ENCODE measurements at regions not wholly inside any gene's neighbourhood (a gene's known extent, or its start where the extent isn't known, plus 50 kb on each side); places are given as distances from the start of the nearest gene placed in this dataset.

- H3K4me3 ChIP-seq (ENCODE audit: low read length in 3 of 3) = no peak overlapping the region
- H3K27me3 ChIP-seq (ENCODE audit: control insufficient read depth in 3 of 3, insufficient read depth in 3 of 3, low read length in 3 of 3) = no peaks in the 10 kb centered on the region
- no peak overlapping the region for H3K27ac ChIP-seq (ENCODE audit: low read depth, low read length)
- no peaks in the 10 kb centered on the region for H3K4me1 ChIP-seq (ENCODE audit: control insufficient read depth in 3 of 3, insufficient read depth in 3 of 3, low read length in 3 of 3)
- H3K9ac ChIP-seq (ENCODE audit: low read depth in 1 of 3, low read length in 3 of 3) = no peak overlapping the region
- no peaks in the 10 kb centered on the region for H3K36me3 ChIP-seq (ENCODE audit: control insufficient read depth in 3 of 3, insufficient read depth in 3 of 3, low read length in 3 of 3)
- no peaks in the 10 kb centered on the region for H3K9me3 ChIP-seq (ENCODE audit: control insufficient read depth in 3 of 3, low read length in 3 of 3)
These were observed 1366.3 kb downstream of the STIM2 start for GRCh38 chr4:28226962-28227361.

- no peak overlapping the region for H3K4me3 ChIP-seq (ENCODE audit: low read length in 3 of 3)
- H3K9me3 ChIP-seq (ENCODE audit: control insufficient read depth in 3 of 3, low read length in 3 of 3) = no peaks in the 10 kb centered on the region
- H3K27me3 ChIP-seq (ENCODE audit: control insufficient read depth in 3 of 3, insufficient read depth in 3 of 3, low read length in 3 of 3) = no peaks in the 10 kb centered on the region
- H3K36me3 ChIP-seq (ENCODE audit: control insufficient read depth in 3 of 3, insufficient read depth in 3 of 3, low read length in 3 of 3) = no peaks in the 10 kb centered on the region
- H3K27ac ChIP-seq (ENCODE audit: low read depth, low read length) = no peak overlapping the region
- H3K9ac ChIP-seq (ENCODE audit: low read depth in 1 of 3, low read length in 3 of 3) = no peak overlapping the region
- no peaks in the 10 kb centered on the region for H3K4me1 ChIP-seq (ENCODE audit: control insufficient read depth in 3 of 3, insufficient read depth in 3 of 3, low read length in 3 of 3)
These were observed 1367.1 kb downstream of the STIM2 start for GRCh38 chr4:28227764-28228163.

GRCh38 chr4:28228561-28229491 lies 1368.2 kb downstream of the STIM2 start:
- no peaks in the 10 kb centered on the region for H3K27me3 ChIP-seq (ENCODE audit: control insufficient read depth in 3 of 3, insufficient read depth in 3 of 3, low read length in 3 of 3)
- H3K9ac ChIP-seq (ENCODE audit: low read depth in 1 of 3, low read length in 3 of 3) = no peak overlapping the region
- H3K36me3 ChIP-seq (ENCODE audit: control insufficient read depth in 3 of 3, insufficient read depth in 3 of 3, low read length in 3 of 3) = no peaks in the 10 kb centered on the region
- H3K9me3 ChIP-seq (ENCODE audit: control insufficient read depth in 3 of 3, low read length in 3 of 3) = no peaks in the 10 kb centered on the region
- H3K27ac ChIP-seq (ENCODE audit: low read depth, low read length) = no peak overlapping the region
- no peaks in the 10 kb centered on the region for H3K4me1 ChIP-seq (ENCODE audit: control insufficient read depth in 3 of 3, insufficient read depth in 3 of 3, low read length in 3 of 3)
- no peak overlapping the region for H3K4me3 ChIP-seq (ENCODE audit: low read length in 3 of 3)

- H3K36me3 ChIP-seq (ENCODE audit: control insufficient read depth in 3 of 3, insufficient read depth in 3 of 3, low read length in 3 of 3) = no peaks in the 10 kb centered on the region
- no peaks in the 10 kb centered on the region for H3K27me3 ChIP-seq (ENCODE audit: control insufficient read depth in 3 of 3, insufficient read depth in 3 of 3, low read length in 3 of 3)
- no peak overlapping the region for H3K9ac ChIP-seq (ENCODE audit: low read depth in 1 of 3, low read length in 3 of 3)
These were observed 1371.7 kb downstream of the STIM2 start for GRCh38 chr4:28232376-28232775.

GRCh38 chr4:28232951-28233350 lies 1372.3 kb downstream of the STIM2 start:
- Histone ChIP-seq H3K9ac (ENCODE audit: low read depth in 1 of 3, low read length in 3 of 3) (no peak overlapping the region), H3K4me3 (ENCODE audit: low read length in 3 of 3) (no peak overlapping the region), H3K4me1 (ENCODE audit: control insufficient read depth in 3 of 3, insufficient read depth in 3 of 3, low read length in 3 of 3) (no peaks in the 10 kb centered on the region), H3K36me3 (ENCODE audit: control insufficient read depth in 3 of 3, insufficient read depth in 3 of 3, low read length in 3 of 3) (no peaks in the 10 kb centered on the region), H3K27me3 (ENCODE audit: control insufficient read depth in 3 of 3, insufficient read depth in 3 of 3, low read length in 3 of 3) (no peaks in the 10 kb centered on the region), H3K9me3 (ENCODE audit: control insufficient read depth in 3 of 3, low read length in 3 of 3) (no peaks in the 10 kb centered on the region), H3K27ac (ENCODE audit: low read depth, low read length) (no peak overlapping the region)

More at GRCh38 chr4:28232376-28232775, 1371.7 kb downstream of the STIM2 start:
- no peak overlapping the region for H3K4me3 ChIP-seq (ENCODE audit: low read length in 3 of 3)
- no peaks in the 10 kb centered on the region for H3K9me3 ChIP-seq (ENCODE audit: control insufficient read depth in 3 of 3, low read length in 3 of 3)
- no peak overlapping the region for H3K27ac ChIP-seq (ENCODE audit: low read depth, low read length)
- no peaks in the 10 kb centered on the region for H3K4me1 ChIP-seq (ENCODE audit: control insufficient read depth in 3 of 3, insufficient read depth in 3 of 3, low read length in 3 of 3)

GRCh38 chr4:28233724-28234123 lies 1373.1 kb downstream of the STIM2 start:
- no peak overlapping the region for H3K27ac ChIP-seq (ENCODE audit: low read depth, low read length)
- H3K4me3 ChIP-seq (ENCODE audit: low read length in 3 of 3) = no peak overlapping the region
- no peaks in the 10 kb centered on the region for H3K9me3 ChIP-seq (ENCODE audit: control insufficient read depth in 3 of 3, low read length in 3 of 3)
- no peaks in the 10 kb centered on the region for H3K4me1 ChIP-seq (ENCODE audit: control insufficient read depth in 3 of 3, insufficient read depth in 3 of 3, low read length in 3 of 3)
- H3K27me3 ChIP-seq (ENCODE audit: control insufficient read depth in 3 of 3, insufficient read depth in 3 of 3, low read length in 3 of 3) = no peaks in the 10 kb centered on the region
- no peaks in the 10 kb centered on the region for H3K36me3 ChIP-seq (ENCODE audit: control insufficient read depth in 3 of 3, insufficient read depth in 3 of 3, low read length in 3 of 3)
- H3K9ac ChIP-seq (ENCODE audit: low read depth in 1 of 3, low read length in 3 of 3) = no peak overlapping the region

GRCh38 chr4:28238876-28239275 lies 1378.2 kb downstream of the STIM2 start:
- Histone ChIP-seq H3K4me1 (ENCODE audit: control insufficient read depth in 3 of 3, insufficient read depth in 3 of 3, low read length in 3 of 3) (no peaks in the 10 kb centered on the region), H3K36me3 (ENCODE audit: control insufficient read depth in 3 of 3, insufficient read depth in 3 of 3, low read length in 3 of 3) (no peaks in the 10 kb centered on the region), H3K9ac (ENCODE audit: low read depth in 1 of 3, low read length in 3 of 3) (no peak overlapping the region), H3K27me3 (ENCODE audit: control insufficient read depth in 3 of 3, insufficient read depth in 3 of 3, low read length in 3 of 3) (no peaks in the 10 kb centered on the region), H3K4me3 (ENCODE audit: low read length in 3 of 3) (no peak overlapping the region), H3K27ac (ENCODE audit: low read depth, low read length) (no peak overlapping the region), H3K9me3 (ENCODE audit: control insufficient read depth in 3 of 3, low read length in 3 of 3) (no peaks in the 10 kb centered on the region)

GRCh38 chr4:28241021-28241420 lies 1380.4 kb downstream of the STIM2 start:
- Histone ChIP-seq H3K4me3 (ENCODE audit: low read length in 3 of 3) (no peak overlapping the region), H3K9ac (ENCODE audit: low read depth in 1 of 3, low read length in 3 of 3) (no peak overlapping the region), H3K4me1 (ENCODE audit: control insufficient read depth in 3 of 3, insufficient read depth in 3 of 3, low read length in 3 of 3) (no peaks in the 10 kb centered on the region), H3K36me3 (ENCODE audit: control insufficient read depth in 3 of 3, insufficient read depth in 3 of 3, low read length in 3 of 3) (no peaks in the 10 kb centered on the region), H3K27ac (ENCODE audit: low read depth, low read length) (no peak overlapping the region), H3K27me3 (ENCODE audit: control insufficient read depth in 3 of 3, insufficient read depth in 3 of 3, low read length in 3 of 3) (no peaks in the 10 kb centered on the region), H3K9me3 (ENCODE audit: control insufficient read depth in 3 of 3, low read length in 3 of 3) (no peaks in the 10 kb centered on the region)

GRCh38 chr4:28247805-28248204 lies 1387.2 kb downstream of the STIM2 start:
- Histone ChIP-seq H3K36me3 (ENCODE audit: control insufficient read depth in 3 of 3, insufficient read depth in 3 of 3, low read length in 3 of 3) (no peaks in the 10 kb centered on the region), H3K9ac (ENCODE audit: low read depth in 1 of 3, low read length in 3 of 3) (no peak overlapping the region), H3K27ac (ENCODE audit: low read depth, low read length) (no peak overlapping the region), H3K9me3 (ENCODE audit: control insufficient read depth in 3 of 3, low read length in 3 of 3) (no peaks in the 10 kb centered on the region), H3K4me3 (ENCODE audit: low read length in 3 of 3) (no peak overlapping the region), H3K4me1 (ENCODE audit: control insufficient read depth in 3 of 3, insufficient read depth in 3 of 3, low read length in 3 of 3) (no peaks in the 10 kb centered on the region), H3K27me3 (ENCODE audit: control insufficient read depth in 3 of 3, insufficient read depth in 3 of 3, low read length in 3 of 3) (no peaks in the 10 kb centered on the region)

- no peak overlapping the region for H3K9ac ChIP-seq (ENCODE audit: low read depth in 1 of 3, low read length in 3 of 3)
- H3K27ac ChIP-seq (ENCODE audit: low read depth, low read length) = no peak overlapping the region
- no peaks in the 10 kb centered on the region for H3K36me3 ChIP-seq (ENCODE audit: control insufficient read depth in 3 of 3, insufficient read depth in 3 of 3, low read length in 3 of 3)
- H3K4me3 ChIP-seq (ENCODE audit: low read length in 3 of 3) = no peak overlapping the region
- H3K9me3 ChIP-seq (ENCODE audit: control insufficient read depth in 3 of 3, low read length in 3 of 3) = no peaks in the 10 kb centered on the region
- no peaks in the 10 kb centered on the region for H3K27me3 ChIP-seq (ENCODE audit: control insufficient read depth in 3 of 3, insufficient read depth in 3 of 3, low read length in 3 of 3)
- no peaks in the 10 kb centered on the region for H3K4me1 ChIP-seq (ENCODE audit: control insufficient read depth in 3 of 3, insufficient read depth in 3 of 3, low read length in 3 of 3)
These were observed 1387.6 kb downstream of the STIM2 start for GRCh38 chr4:28248269-28248668.
